HCT116 (cell line): ENCODE measurements at regions not wholly inside any gene's neighbourhood (a gene's known extent, or its start where the extent isn't known, plus 50 kb on each side); places are given as distances from the start of the nearest gene placed in this dataset.

Experiments used
- ATF3 ChIP-seq: IDR thresholded peaks from 2 replicates; pipeline ENCODE4 v1.6.1; 2012
- CBX3 ChIP-seq: IDR thresholded peaks from 2 replicates; pipeline ENCODE4 v1.6.1; 2012; ENCODE audit warnings: low read depth
- CEBPB ChIP-seq: IDR thresholded peaks from 2 replicates; pipeline ENCODE4 v1.6.1; 2012; ENCODE audit warnings: low read depth
- CTCF ChIP-seq, 3 experiments: fragments of 200-600 bp in 1 of 3; sonication (generic) in 1 of 3; IDR thresholded peaks in 2 of 3; conservative IDR thresholded peaks in 1 of 3; 2 replicates each; pipeline ENCODE4 v1.5.1; 2012 to 2017; ENCODE audit warnings: low read depth in 2 of 3, low read length in 2 of 3, antibody characterized with exemption in 1 of 3, borderline replicate concordance in 1 of 3, control low read depth in 1 of 3, mild to moderate bottlenecking in 1 of 3, mixed read lengths in 1 of 3, mixed run types in 1 of 3, moderate library complexity in 1 of 3; ENCODE audit not compliant: insufficient read depth in 1 of 3
- EGR1 ChIP-seq: IDR thresholded peaks from 2 replicates; pipeline ENCODE4 v1.6.1; 2012; ENCODE audit warnings: low read depth
- EZH2 ChIP-seq: fragments of 200-600 bp; sonication (generic); IDR thresholded peaks from 2 replicates; pipeline ENCODE4 v1.6.1; 2017; ENCODE audit warnings: antibody characterized with exemption, mixed run types
- EZH2phosphoT487 ChIP-seq: fragments of 200-600 bp; IDR thresholded peaks from 2 replicates; pipeline ENCODE4 v1.6.1; 2018; ENCODE audit warnings: antibody characterized with exemption, borderline replicate concordance
- POLR2A ChIP-seq: IDR thresholded peaks from 2 replicates; pipeline ENCODE4 v1.7.0; 2011; ENCODE audit warnings: borderline replicate concordance; ENCODE audit not compliant: insufficient read depth, insufficient read length; ENCODE audit errors: extremely low read depth
- POLR2AphosphoS5 ChIP-seq: IDR thresholded peaks from 2 replicates; pipeline ENCODE4 v1.6.1; 2011; ENCODE audit warnings: mild to moderate bottlenecking, low read depth, low read length, moderate library complexity
- RAD21 ChIP-seq: IDR thresholded peaks from 2 replicates; pipeline ENCODE4 v1.6.1; 2012; ENCODE audit warnings: low read depth, mild to moderate bottlenecking
- SIN3A ChIP-seq: IDR thresholded peaks from 2 replicates; pipeline ENCODE4 v1.6.1; 2012; ENCODE audit warnings: low read depth
- SP1 ChIP-seq: IDR thresholded peaks from 2 replicates; pipeline ENCODE4 v1.6.1; 2012; ENCODE audit warnings: low read depth
- YY1 ChIP-seq: IDR thresholded peaks from 2 replicates; pipeline ENCODE4 v1.6.1; 2011; ENCODE audit warnings: low read length, low read depth, moderate library complexity, mild to moderate bottlenecking; ENCODE audit not compliant: insufficient replicate concordance; ENCODE audit errors: extremely low read depth
- ZNF274 ChIP-seq: fragments of 200-500 bp; sonication (Bioruptor generic); IDR thresholded peaks from 2 replicates; pipeline ENCODE4 v1.6.1; 2014; ENCODE audit warnings: mild to moderate bottlenecking, low read depth, low read length, inconsistent platforms

- TF ChIP-seq SIN3A (no peak), POLR2A (no peak), ATF3 (no peak), CTCF (IDR thresholded peaks at IDR 0.05 in 2 of 3, conservative IDR thresholded peaks at IDR 0.05 in 1 of 3; ENCODE audit: borderline replicate concordance in 1 of 3, insufficient read depth in 1 of 3, low read depth in 2 of 3, low read length in 2 of 3) (no peak), POLR2AphosphoS5 (no peak), YY1 (no peak), EZH2 (no peak), EGR1 (no peak), CEBPB (no peak), ZNF274 (no peak), RAD21 (no peak), CBX3 (no peak), EZH2phosphoT487 (no peak), SP1 (no peak)
Measured at GRCh38 chr13:76307142-76307541, 579.1 kb downstream of the KCTD12 start.
